Posterior vena cava (tissue), 2 donors: ENCODE measurements at regions not wholly inside any gene's neighbourhood (a gene's known extent, or its start where the extent isn't known, plus 50 kb on each side); places are given as distances from the start of the nearest gene placed in this dataset.

Source experiments
- DNase-seq: peaks from one replicate; pipeline ENCODE4 v3.0.0-alpha.2; 2020; ENCODE audit warnings: low spot score
- intact Hi-C, 2 donors: fragments of 100-400 bp; cut with DNase I; formaldehyde crosslinking; loops; one replicate each; pipeline versions ENCODE4 v1.14.1 to v1.14.2; 2022 to 2023
- donor health status: DM: yes; HTN: yes; CAD: no.
- donor health status: DM: yes; HTN: yes; CAD: no.

- DNase-seq, result no peak
- intact Hi-C loops, result no loop called here
These were observed 452.4 kb upstream of the NOVA1 start for GRCh38 chr14:27050208-27050607.

DNA sequence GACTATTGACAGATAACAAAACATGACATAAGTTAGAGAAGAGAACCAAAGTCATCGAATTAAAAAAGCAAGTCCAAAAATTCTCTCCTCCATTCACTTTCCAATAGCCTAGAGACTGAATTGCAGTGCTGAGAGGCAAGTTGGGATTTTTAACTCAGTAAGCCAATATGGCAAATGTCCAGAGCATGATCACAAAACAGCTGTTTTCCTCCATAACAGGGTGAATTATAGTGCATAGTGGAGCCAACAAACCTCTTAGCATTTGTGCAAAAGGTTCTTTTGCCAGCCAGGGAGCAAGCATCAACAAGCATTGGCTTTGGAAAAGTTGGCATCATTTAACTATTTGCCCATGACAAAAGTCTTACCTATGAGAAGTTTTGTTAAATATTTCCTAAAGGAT lies 458.8 kb upstream of the NOVA1 start:
- DNase-seq, result no peak
- intact Hi-C loops, result no loop called here

- intact Hi-C loops, result no loop called here
- no peak for DNase-seq
These were observed 463.5 kb upstream of the NOVA1 start for GRCh38 chr14:27061299-27061698.

- no peak for DNase-seq
- intact Hi-C loops, result no loop called here
These were observed 466.1 kb upstream of the NOVA1 start for GRCh38 chr14:27063959-27064358.

GRCh38 chr14:27065886-27066285 lies 468.1 kb upstream of the NOVA1 start:
- intact Hi-C loops, result no loop called here
- DNase-seq, result no peak

GRCh38 chr14:27067961-27068360 lies 470.1 kb upstream of the NOVA1 start:
- no peak for DNase-seq
- intact Hi-C loops, result no loop called here

DNA sequence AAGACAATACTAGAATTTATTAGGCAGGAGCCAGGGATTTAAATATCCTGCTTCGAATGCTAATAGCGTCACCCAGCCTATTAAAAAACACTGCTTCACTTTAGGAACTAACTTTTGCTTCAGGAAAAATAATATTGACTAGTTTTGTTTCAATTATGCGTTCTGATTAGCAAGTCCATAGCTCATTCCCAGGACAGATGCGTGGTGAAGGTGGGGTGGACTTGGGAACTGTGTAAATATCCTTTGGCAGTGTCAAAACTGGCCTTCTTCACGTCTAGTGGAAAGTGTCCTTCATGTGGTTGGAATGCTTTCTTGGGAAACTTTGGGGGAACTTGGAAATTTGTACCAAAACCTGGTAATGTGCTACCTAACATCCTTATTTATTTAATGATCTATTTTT lies 474.8 kb upstream of the NOVA1 start:
- no peak for DNase-seq
- intact Hi-C loops, result no loop called here

- no peak for DNase-seq
- intact Hi-C loops, result no loop called here
These were observed 477.7 kb upstream of the NOVA1 start for GRCh38 chr14:27075503-27075902.

DNA sequence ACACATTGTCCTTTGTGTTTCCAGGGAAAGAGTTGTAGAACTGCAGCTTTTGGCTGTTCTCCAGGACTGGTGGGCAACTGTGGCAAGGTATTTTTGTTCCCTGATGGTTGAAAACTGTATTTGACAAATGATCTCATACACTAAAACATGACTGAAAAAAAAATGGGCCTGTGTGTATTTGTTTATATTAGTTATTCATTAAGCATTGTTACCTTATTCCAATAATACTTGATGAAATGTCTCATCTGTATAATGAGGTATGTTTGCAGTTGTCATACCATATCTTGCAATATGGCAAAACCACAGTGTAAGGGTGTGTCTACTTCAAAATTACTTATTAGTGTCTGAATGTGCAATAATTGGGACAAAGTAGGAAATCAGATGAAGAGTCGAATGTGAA lies 479.4 kb upstream of the NOVA1 start:
- intact Hi-C loops, result no loop called here

DNA sequence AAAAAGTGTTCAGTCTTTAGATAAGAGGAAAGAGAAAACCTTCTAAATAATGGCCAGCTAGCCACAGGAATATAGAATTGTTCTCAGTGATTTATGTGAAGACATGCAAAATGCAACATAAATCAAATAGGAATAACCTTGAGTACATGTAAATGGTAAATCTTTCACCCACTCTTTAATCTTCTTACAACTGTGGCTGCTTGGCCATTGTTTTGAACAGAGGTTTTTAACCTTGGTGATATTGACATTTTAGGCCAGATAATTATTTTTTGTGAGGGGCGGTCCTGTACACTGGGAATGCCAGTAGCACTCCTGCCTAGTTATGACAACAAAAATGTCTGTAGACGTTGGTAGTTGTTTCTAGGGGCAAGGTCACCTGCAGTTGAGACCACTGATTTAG lies 479.9 kb upstream of the NOVA1 start:
- intact Hi-C loops, result no loop called here
- DNase-seq, result no peak

More for the DNA sequence above, 479.4 kb upstream of the NOVA1 start:
- no peak for DNase-seq

GRCh38 chr14:27078191-27078590 lies 480.4 kb upstream of the NOVA1 start:
- intact Hi-C loops, result no loop called here
- no peak for DNase-seq

DNA sequence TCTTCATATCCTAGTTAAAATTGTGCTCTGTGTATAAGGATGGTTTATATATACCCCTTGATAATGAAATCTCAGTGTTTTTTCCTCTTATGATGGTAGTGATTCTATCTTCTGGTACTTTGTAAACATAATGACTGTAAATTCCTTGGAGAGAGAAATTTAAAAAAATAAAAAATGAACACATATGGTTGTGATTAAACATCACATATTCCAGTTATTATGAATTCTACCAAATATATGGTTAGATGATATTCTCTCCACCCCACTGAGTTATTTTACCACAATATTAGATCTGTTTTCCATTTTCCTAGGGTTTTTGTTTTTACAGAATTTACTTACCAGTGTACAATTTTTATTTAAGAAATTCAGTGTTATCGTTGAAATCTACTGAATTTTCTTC lies 481.9 kb upstream of the NOVA1 start:
- intact Hi-C loops, result no loop called here

DNA sequence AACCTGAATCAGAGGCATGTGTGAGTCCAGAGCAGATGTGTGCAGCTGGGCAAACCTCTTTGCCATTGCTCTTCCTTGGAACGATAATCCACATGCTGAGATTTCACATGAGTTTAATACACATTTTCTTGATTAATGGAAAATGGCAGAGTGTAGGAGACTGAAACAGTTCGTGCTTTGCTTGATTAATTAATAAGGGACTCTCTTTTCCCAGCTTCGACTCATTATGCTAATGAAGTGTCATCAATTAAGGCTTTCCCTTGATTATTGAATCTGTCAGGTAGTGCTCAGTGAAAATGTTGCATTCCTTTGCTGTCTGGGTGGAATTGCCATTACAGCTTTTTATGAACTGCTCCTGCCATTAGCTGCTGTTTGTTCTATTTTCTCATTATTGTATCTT lies 487.7 kb upstream of the NOVA1 start:
- intact Hi-C loops, result no loop called here
- no peak for DNase-seq

More for the DNA sequence above, 481.9 kb upstream of the NOVA1 start:
- no peak for DNase-seq

DNA sequence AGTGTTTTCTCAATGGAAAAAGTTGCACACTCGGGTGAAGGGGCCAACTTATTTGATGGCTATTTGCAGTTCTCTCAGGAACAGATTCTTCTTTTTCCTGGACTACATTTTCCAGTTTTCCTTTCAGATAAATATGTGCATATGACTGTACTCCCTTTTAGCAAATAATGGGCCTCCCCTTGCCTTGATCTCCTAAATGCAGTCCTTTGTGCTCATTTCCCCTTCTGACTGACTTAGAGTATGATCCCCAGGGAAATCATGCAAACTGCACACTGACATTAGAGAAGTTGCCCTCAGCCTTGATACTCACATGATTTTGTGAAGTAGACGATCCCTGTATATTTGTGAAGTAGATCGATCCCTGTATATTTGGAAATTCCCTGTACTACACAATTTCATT lies 492.9 kb upstream of the NOVA1 start:
- no peak for DNase-seq
- intact Hi-C loops, result no loop called here

DNA sequence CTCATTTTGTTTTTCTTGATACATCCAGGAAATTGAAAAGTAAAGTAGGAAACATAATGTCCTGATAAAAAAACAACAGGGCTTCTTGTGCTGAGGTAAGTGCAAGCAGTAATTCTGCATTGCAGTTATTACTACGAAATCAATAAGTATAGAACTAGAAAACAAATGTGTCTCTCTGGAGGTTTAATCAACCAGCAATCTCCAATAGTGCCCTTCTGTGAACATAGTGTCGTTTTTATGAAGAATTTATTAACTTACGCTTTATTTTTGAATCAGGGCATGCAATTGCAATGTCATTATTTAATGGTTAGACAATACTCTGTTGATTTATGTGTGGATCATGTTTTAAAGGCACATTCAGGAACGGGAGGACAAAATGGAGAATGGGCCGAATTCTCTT lies 494.1 kb upstream of the NOVA1 start:
- DNase-seq, result no peak

DNA sequence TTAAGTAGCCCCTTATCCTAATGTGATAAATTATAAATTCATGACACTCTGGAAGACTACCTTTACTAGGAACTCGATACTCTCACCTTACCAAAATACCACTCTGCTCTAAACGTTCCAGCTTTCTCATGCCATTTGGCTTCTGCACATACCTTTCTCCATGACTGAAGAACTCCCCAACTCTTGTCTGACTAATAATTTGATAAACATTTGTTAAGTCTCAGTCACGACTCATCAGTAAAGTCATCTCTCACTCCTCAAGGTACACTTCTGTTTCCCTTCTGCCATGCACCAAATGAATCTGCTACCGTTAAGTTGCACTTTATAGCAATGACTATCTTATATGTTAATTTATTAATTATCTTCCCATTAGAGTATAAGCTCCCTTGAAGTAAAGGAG lies 498.3 kb upstream of the NOVA1 start:
- intact Hi-C loops, result no loop called here
- DNase-seq, result no peak

More for the DNA sequence above, 494.1 kb upstream of the NOVA1 start:
- intact Hi-C loops, result no loop called here

- intact Hi-C loops, result no loop called here
- DNase-seq, result no peak
These were observed 500.6 kb upstream of the NOVA1 start for GRCh38 chr14:27098451-27098850.

- intact Hi-C loops, result loop anchor here in 1 of 2 donors (5.0 kb wide), 1 partner anchor 422 kb away; no protein-coding TSS in a partner anchor
- no peak for DNase-seq
These were observed 516.3 kb upstream of the NOVA1 start for GRCh38 chr14:27114180-27114579.

DNA sequence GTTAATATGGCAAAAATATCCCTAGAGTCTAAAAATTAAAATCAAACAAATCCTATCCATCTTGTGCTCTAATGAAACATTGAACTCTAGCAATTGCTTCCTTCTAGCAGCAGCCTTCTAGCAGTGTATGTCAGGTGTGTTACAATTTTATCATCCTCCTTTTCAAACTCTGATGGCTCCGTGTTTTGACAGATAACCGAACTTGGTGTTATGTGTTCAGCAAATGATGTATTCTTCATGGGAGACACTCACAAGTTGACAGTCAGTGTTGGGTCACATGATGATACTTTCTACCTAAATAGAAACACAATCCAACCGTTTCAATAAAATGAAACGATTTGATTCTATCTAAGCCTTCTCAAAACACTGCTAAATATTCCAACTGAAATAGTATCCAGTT lies 525.3 kb upstream of the NOVA1 start:
- DNase-seq, result no peak
- intact Hi-C loops, result no loop called here

DNA sequence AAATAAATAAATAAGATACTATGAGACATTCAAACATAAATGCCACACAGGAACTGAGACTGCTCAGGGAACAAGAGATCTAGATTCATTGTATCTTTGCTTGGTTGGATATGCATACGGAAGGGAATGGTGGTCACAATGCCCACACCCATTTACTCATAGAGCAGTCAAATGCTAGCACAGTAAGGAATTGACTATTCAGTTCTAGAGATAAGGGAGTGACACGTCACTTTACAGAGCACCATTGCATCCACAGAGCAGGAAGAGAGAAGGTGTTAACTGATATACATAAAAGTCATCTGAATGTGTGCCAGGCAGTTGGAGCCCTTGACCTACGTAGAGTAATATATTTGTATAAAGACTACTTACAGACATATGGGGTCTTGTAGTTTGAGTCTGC lies 530.0 kb upstream of the NOVA1 start:
- no peak for DNase-seq
- intact Hi-C loops, result no loop called here

DNA sequence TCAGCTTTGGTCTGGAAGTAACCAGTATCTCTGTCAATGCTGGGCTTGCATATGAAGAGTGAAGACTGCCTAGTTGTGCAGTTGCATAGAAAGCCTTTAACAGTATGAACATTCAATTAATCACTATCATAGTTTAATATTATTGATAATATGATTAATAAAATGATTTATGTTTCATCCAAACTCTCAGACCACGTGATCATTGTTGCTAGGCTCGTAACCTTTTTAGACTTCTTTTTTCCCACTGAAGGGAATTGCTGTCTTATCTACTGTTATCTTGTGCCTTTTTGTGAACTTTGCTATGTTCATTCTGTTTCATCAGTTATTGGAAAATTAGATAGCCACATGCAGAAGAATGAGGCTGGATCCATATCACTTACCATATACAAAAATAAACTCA lies 536.4 kb upstream of the NOVA1 start:
- intact Hi-C loops, result no loop called here

GRCh38 chr14:27145170-27145569 lies 547.3 kb upstream of the NOVA1 start:
- no peak for DNase-seq

More for the DNA sequence above, 536.4 kb upstream of the NOVA1 start:
- DNase-seq, result no peak

More at GRCh38 chr14:27145170-27145569, 547.3 kb upstream of the NOVA1 start:
- intact Hi-C loops, result no loop called here
